ENCODE measurements at regions not wholly inside any gene's neighbourhood (a gene's known extent, or its start where the extent isn't known, plus 50 kb on each side); places are given as distances from the start of the nearest gene placed in this dataset.

GRCh38 chr10:89838044-89838615, 136.7 kb downstream of the KIF20B start:
- H3K4me1 ChIP-seq = no peaks in the 10 kb centered on the region
- intact Hi-C loops (cut with DNase I; ENCODE audit: low total_unique reads) = no loop called here
- no peak overlapping the region for H3K27ac ChIP-seq
- TF ChIP-seq POLR2A (IDR thresholded peaks at IDR 0.05) = no peak
- no peak for TF ChIP-seq CTCF (IDR thresholded peaks at IDR 0.05)
- no peaks in the 10 kb centered on the region for H3K9me3 ChIP-seq
- peak overlapping the region; percentile 19 to 41 for H3K4me3 ChIP-seq
- H3K36me3 ChIP-seq = no peaks in the 10 kb centered on the region
- no peaks in the 10 kb centered on the region for H3K27me3 ChIP-seq
- no peak for DNase-seq

- Histone ChIP-seq H3K9me3 (no peaks in the 10 kb centered on the region), H3K27me3 (no peaks in the 10 kb centered on the region), H3K4me1 (no peaks in the 10 kb centered on the region), H3K27ac (no peak overlapping the region), H3K36me3 (no peaks in the 10 kb centered on the region), H3K4me3 (no peak overlapping the region)
- TF ChIP-seq CTCF (IDR thresholded peaks at IDR 0.05) = no peak
- TF ChIP-seq POLR2A (IDR thresholded peaks at IDR 0.05) = no peak
- no peak for DNase-seq
- intact Hi-C loops (cut with DNase I; ENCODE audit: low total_unique reads) = no loop called here
Observed at GRCh38 chr10:89845541-89846280, 144.3 kb downstream of the KIF20B start.

- no peak for DNase-seq
- intact Hi-C loops (cut with DNase I; ENCODE audit: low total_unique reads) = no loop called here
- no peak for TF ChIP-seq CTCF (IDR thresholded peaks at IDR 0.05)
- no peak for TF ChIP-seq POLR2A (IDR thresholded peaks at IDR 0.05)
Observed at GRCh38 chr10:89846281-89846630, 144.9 kb downstream of the KIF20B start.

GRCh38 chr10:89846786-89847185, 145.4 kb downstream of the KIF20B start:
- H3K4me1 ChIP-seq = no peaks in the 10 kb centered on the region
- no peak for TF ChIP-seq CTCF (IDR thresholded peaks at IDR 0.05)
- TF ChIP-seq POLR2A (IDR thresholded peaks at IDR 0.05) = no peak
- no peak overlapping the region for H3K27ac ChIP-seq
- no peaks in the 10 kb centered on the region for H3K27me3 ChIP-seq
- intact Hi-C loops (cut with DNase I; ENCODE audit: low total_unique reads) = no loop called here
- no peak for DNase-seq
- no peaks in the 10 kb centered on the region for H3K36me3 ChIP-seq
- H3K9me3 ChIP-seq = no peaks in the 10 kb centered on the region
- H3K4me3 ChIP-seq = no peak overlapping the region

More at GRCh38 chr10:89846281-89846630, 144.9 kb downstream of the KIF20B start:
- Histone ChIP-seq H3K4me3 (no peak overlapping the region), H3K9me3 (no peaks in the 10 kb centered on the region), H3K4me1 (no peaks in the 10 kb centered on the region), H3K27ac (no peak overlapping the region), H3K36me3 (no peaks in the 10 kb centered on the region), H3K27me3 (no peaks in the 10 kb centered on the region)

- no peaks in the 10 kb centered on the region for H3K4me1 ChIP-seq
- intact Hi-C loops (cut with DNase I; ENCODE audit: low total_unique reads) = no loop called here
- H3K36me3 ChIP-seq = no peaks in the 10 kb centered on the region
- no peak overlapping the region for H3K27ac ChIP-seq
- no peak for DNase-seq
- no peaks in the 10 kb centered on the region for H3K27me3 ChIP-seq
- TF ChIP-seq POLR2A (IDR thresholded peaks at IDR 0.05) (no peak), CTCF (IDR thresholded peaks at IDR 0.05) (no peak)
- no peak overlapping the region for H3K4me3 ChIP-seq
- H3K9me3 ChIP-seq = no peaks in the 10 kb centered on the region
Observed at GRCh38 chr10:89852872-89853271, 151.5 kb downstream of the KIF20B start.
